Naive thymus-derived CD8-positive, alpha-beta T cell (primary cell): ENCODE measurements at regions not wholly inside any gene's neighbourhood (a gene's known extent, or its start where the extent isn't known, plus 50 kb on each side); places are given as distances from the start of the nearest gene placed in this dataset.

Source experiments
- ATAC-seq, 2 donors: fragments of 150-1000 bp; cut with Tn5 transposase in 1 of 2; sonication (Bioruptor Pico), chemical (Tn5 transposase) in 1 of 2; 1 replicate in 1 of 2; 2 replicates in 1 of 2; pipeline ENCODE4 v1.10.0; 2021; ENCODE audit warnings: mild to moderate bottlenecking in 2 of 2, moderate library complexity in 2 of 2
- POLR2A ChIA-PET: fragments of 350-600 bp; sonication (Branson Sonifier 250); formaldehyde crosslinking; loops from one replicate; lab custom pipeline; 2021; ENCODE audit warnings: antibody characterized with exemption; lab: Charles Lee
- DNase-seq, 10 donors: peaks; one replicate each; pipeline versions ENCODE4 v3.0.0 to v3.0.0-alpha.2; 2020 to 2022
- H3K27ac Mint-ChIP-seq, 10 donors: one replicate each; pipeline ENCODE4 v1.8.0; 2020 to 2022; ENCODE audit warnings: mild to moderate bottlenecking in 10 of 10, mixed read lengths in 10 of 10, moderate library complexity in 4 of 10, inconsistent platforms in 1 of 10
- H3K27me3 Mint-ChIP-seq, 5 donors: one replicate each; pipeline ENCODE4 v1.8.0; 2021 to 2022; ENCODE audit warnings: mixed read lengths in 5 of 5
- H3K36me3 Mint-ChIP-seq, 3 donors: one replicate each; pipeline ENCODE4 v1.8.0; 2020 to 2022; ENCODE audit warnings: mixed read lengths in 3 of 3, mild to moderate bottlenecking in 2 of 3, inconsistent platforms in 1 of 3
- H3K4me1 Mint-ChIP-seq, 4 donors: one replicate each; pipeline ENCODE4 v1.8.0; 2021 to 2022; ENCODE audit warnings: mixed read lengths in 4 of 4
- H3K4me3 Mint-ChIP-seq, 10 donors: one replicate each; pipeline ENCODE4 v1.8.0; 2020 to 2022; ENCODE audit warnings: mild to moderate bottlenecking in 10 of 10, mixed read lengths in 10 of 10, moderate library complexity in 6 of 10, inconsistent platforms in 1 of 10
- H3K9me3 Mint-ChIP-seq, 9 donors: one replicate each; pipeline ENCODE4 v1.8.0; 2020 to 2022; ENCODE audit warnings: mixed read lengths in 9 of 9, mild to moderate bottlenecking in 3 of 9, inconsistent platforms in 1 of 9, moderate library complexity in 1 of 9

DNA sequence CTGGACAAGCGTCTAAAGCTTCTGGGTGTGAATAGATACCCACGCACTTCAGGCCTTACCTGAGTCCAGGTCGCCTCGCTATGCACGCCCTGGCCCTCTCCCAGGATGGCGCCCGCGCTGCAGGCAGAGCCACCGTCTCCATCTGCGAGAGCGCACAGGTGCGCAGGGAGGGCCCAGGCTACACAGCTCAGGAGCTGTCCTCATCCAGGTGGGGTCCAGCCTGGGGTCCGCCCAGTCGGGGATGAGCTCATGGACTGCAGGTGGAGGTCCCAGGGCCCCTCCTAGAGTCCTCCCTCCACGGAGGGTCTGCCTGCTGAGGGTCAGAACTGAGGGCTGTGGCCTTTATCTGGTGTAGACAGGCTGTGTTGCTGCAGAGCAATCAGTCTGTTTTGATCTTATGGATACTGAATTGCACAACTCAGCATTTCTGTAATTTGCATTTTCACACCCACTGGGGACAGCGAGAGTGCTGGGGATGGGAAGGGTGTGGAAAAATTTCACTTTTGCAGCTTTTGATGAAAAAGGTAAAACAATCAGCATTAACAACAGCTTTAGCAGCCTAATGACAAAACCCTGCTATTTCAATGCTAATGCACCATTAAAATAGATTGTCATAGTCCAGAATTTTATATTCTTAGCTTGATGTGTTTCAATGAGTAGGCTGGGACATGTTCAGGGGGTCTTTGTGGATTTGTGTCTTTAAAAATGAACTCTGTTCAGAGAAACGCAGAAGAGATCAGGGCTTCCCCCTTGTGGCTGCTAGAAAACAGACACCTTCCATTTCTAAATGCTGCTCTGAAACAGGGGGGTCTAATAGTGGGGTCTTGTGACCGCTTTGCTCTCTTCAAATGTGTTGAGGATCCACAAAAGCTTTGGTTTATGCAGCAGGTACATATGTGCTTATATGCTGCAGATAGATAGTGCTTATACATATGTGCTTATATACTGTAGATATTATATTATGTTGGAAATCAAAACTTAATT, 77.8 kb upstream of the PHACTR3 start:
- no peak overlapping the region for H3K27ac Mint-ChIP-seq
- DNase-seq (no peak), ATAC-seq (no peak)
- H3K27me3 Mint-ChIP-seq, result peaks cover 25 to 81% (median 42%) of the 10 kb centered on the region in 5 donors
- POLR2A ChIA-PET, result no interaction called here
- peaks cover 0 to 9% (median 1%) of the 10 kb centered on the region in 4 donors for H3K4me1 Mint-ChIP-seq
- peaks cover 0 to 5% (median 0%) of the 10 kb centered on the region in 9 donors for H3K9me3 Mint-ChIP-seq
- H3K4me3 Mint-ChIP-seq, result no peak overlapping the region
- H3K36me3 Mint-ChIP-seq, result no peaks in the 10 kb centered on the region

DNA sequence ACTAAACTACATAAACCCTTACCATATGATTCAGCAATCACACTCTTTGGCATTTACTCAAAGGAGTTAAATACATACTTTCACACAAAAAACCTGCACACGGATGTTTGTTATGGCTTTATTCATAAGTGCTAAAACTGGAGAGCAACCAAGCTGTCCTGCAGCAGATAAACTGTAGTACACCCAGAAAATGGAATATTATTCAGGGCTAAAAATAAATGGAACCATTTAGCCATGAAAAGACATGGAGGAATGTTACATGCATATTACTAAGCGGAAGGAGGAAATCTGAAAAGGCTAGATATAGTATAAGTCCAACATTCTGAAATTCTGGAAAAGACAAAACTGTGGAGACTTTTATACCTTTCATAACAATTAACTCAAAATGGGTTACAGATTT, 73.6 kb upstream of the PHACTR3 start:
- POLR2A ChIA-PET, result no interaction called here
- ATAC-seq (no peak), DNase-seq (no peak)
- Mint-ChIP-seq H3K4me3 (no peak overlapping the region), H3K27ac (no peak overlapping the region), H3K36me3 (no peaks in the 10 kb centered on the region), H3K9me3 (peaks cover 0 to 10% (median 3%) of the 10 kb centered on the region in 9 donors), H3K4me1 (peaks cover 0 to under 1% (median 0%) of the 10 kb centered on the region in 4 donors), H3K27me3 (peaks cover 12 to 38% (median 20%) of the 10 kb centered on the region in 5 donors)

DNA sequence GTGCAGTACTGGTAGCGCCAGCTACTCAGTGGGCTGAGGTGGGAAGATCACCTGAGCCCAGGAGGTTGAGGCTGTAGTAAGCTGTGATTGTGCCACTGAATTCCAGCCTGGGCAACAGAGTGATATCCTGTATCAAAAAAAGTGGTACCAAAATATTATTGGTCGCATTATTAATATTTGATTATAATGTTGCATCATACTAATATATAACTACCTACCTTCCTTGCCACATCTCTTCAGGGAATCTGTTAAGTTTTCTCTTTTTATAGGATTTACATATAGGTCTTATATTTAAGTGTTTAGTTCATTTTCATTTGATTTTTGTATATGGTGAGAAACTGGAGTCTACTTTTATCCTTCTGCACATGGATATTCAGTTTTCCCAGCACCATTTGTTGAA, 66.3 kb upstream of the PHACTR3 start:
- no peak overlapping the region for H3K27ac Mint-ChIP-seq
- peaks cover 7 to 52% (median 27%) of the 10 kb centered on the region in 9 donors for H3K9me3 Mint-ChIP-seq
- DNase-seq (no peak), ATAC-seq (no peak)
- no peaks in the 10 kb centered on the region for H3K4me1 Mint-ChIP-seq
- H3K27me3 Mint-ChIP-seq, result peaks cover 17 to 41% (median 21%) of the 10 kb centered on the region in 5 donors
- POLR2A ChIA-PET, result no interaction called here
- no peak overlapping the region for H3K4me3 Mint-ChIP-seq
- H3K36me3 Mint-ChIP-seq, result peaks cover 0 to 15% (median 0%) of the 10 kb centered on the region in 3 donors

DNA sequence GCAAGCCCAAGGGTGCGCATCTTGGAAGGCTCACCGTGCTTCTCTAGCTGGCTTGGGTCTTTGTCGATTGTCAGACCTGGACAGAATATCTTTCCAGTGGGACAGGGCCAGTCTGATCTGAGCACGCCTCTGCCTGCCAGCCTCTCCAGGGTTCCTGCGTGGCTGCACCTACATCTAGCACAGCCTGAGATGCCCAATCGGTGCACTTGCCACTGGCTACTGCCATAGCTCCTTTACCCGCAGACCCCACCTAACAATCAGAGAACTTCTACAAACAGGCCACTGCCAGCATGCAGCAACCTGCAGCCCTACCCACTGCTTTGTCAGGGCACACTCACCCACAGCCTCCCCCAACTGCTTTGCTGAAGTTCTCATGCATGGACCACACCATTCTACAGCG, 56.7 kb upstream of the PHACTR3 start:
- no peaks in the 10 kb centered on the region for H3K36me3 Mint-ChIP-seq
- no peak overlapping the region for H3K27ac Mint-ChIP-seq
- POLR2A ChIA-PET, result no interaction called here
- H3K27me3 Mint-ChIP-seq, result peaks cover 19 to 49% (median 22%) of the 10 kb centered on the region in 5 donors
- DNase-seq, result no peak
- H3K9me3 Mint-ChIP-seq, result peaks cover 0 to 2% (median 0%) of the 10 kb centered on the region in 9 donors
- no peak overlapping the region for H3K4me3 Mint-ChIP-seq
- no peaks in the 10 kb centered on the region for H3K4me1 Mint-ChIP-seq
- ATAC-seq, result no peak
